Hepatocyte (in vitro differentiated cells): ENCODE measurements at regions not wholly inside any gene's neighbourhood (a gene's known extent, or its start where the extent isn't known, plus 50 kb on each side); places are given as distances from the start of the nearest gene placed in this dataset.

Experiments
- EZH2 ChIP-seq: fragments of 200-600 bp; sonication (generic); IDR thresholded peaks from 2 replicates; pipeline ENCODE4 v1.6.1; 2016; ENCODE audit warnings: antibody characterized with exemption, mild to moderate bottlenecking, borderline replicate concordance
- EZH2phosphoT487 ChIP-seq: fragments of 200-600 bp; sonication (generic); IDR thresholded peaks from one replicate; pipeline ENCODE4 v1.6.1; 2018; ENCODE audit warnings: antibody characterized with exemption, mild to moderate bottlenecking, low read depth, moderate library complexity; ENCODE audit not compliant: unreplicated experiment, severe bottlenecking
- TF ChIP-seq, protein P1 (sequence below): fragments of 200-600 bp; sonication (generic); IDR thresholded peaks from 2 replicates; pipeline ENCODE4 v1.5.1; 2016; ENCODE audit warnings: antibody characterized with exemption, mild to moderate bottlenecking; ENCODE audit not compliant: poor library complexity

DNA sequence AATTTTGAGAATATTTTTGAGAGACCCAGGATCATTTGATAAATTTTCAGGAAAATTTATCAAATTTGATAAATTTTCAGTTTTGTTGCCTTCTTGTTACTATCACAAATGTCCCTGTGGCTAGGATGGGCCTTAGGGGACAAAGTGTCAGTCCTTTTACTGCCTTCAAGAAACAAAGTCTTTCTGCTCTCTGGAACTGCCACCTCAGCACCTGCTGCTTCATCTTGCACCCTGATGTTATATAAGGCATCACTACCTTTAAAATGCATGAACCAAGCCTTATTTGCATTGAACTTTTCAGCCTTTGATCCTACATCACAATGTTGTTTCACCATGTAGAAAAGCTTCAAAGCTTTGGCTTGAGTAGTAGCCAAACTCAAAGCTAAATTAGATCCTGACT, 123.0 kb upstream of the CNTLN start:
- TF ChIP-seq EZH2 (no peak), EZH2phosphoT487 (no peak)
- TF ChIP-seq, protein P1, sequence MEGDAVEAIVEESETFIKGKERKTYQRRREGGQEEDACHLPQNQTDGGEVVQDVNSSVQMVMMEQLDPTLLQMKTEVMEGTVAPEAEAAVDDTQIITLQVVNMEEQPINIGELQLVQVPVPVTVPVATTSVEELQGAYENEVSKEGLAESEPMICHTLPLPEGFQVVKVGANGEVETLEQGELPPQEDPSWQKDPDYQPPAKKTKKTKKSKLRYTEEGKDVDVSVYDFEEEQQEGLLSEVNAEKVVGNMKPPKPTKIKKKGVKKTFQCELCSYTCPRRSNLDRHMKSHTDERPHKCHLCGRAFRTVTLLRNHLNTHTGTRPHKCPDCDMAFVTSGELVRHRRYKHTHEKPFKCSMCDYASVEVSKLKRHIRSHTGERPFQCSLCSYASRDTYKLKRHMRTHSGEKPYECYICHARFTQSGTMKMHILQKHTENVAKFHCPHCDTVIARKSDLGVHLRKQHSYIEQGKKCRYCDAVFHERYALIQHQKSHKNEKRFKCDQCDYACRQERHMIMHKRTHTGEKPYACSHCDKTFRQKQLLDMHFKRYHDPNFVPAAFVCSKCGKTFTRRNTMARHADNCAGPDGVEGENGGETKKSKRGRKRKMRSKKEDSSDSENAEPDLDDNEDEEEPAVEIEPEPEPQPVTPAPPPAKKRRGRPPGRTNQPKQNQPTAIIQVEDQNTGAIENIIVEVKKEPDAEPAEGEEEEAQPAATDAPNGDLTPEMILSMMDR = no peak
